Upper lobe of left lung (tissue), 4 donors: ENCODE measurements at regions not wholly inside any gene's neighbourhood (a gene's known extent, or its start where the extent isn't known, plus 50 kb on each side); places are given as distances from the start of the nearest gene placed in this dataset.

Source experiments
- POLR2A ChIP-seq, 4 donors: fragments of 450-650 bp; IDR thresholded peaks; one replicate each; pipeline ENCODE4 v1.5.1; 2016 to 2017; ENCODE audit warnings: antibody characterized with exemption in 4 of 4, mild to moderate bottlenecking in 2 of 4
- TF ChIP-seq, protein P1 (sequence below), 6 experiments: fragments of 450-650 bp in 4 of 6; fragments of 200-600 bp in 2 of 6; sonication (generic) in 2 of 6; IDR thresholded peaks; one replicate each; pipeline ENCODE4 v1.5.1; 2016 to 2019; ENCODE audit warnings: antibody characterized with exemption in 6 of 6

DNA sequence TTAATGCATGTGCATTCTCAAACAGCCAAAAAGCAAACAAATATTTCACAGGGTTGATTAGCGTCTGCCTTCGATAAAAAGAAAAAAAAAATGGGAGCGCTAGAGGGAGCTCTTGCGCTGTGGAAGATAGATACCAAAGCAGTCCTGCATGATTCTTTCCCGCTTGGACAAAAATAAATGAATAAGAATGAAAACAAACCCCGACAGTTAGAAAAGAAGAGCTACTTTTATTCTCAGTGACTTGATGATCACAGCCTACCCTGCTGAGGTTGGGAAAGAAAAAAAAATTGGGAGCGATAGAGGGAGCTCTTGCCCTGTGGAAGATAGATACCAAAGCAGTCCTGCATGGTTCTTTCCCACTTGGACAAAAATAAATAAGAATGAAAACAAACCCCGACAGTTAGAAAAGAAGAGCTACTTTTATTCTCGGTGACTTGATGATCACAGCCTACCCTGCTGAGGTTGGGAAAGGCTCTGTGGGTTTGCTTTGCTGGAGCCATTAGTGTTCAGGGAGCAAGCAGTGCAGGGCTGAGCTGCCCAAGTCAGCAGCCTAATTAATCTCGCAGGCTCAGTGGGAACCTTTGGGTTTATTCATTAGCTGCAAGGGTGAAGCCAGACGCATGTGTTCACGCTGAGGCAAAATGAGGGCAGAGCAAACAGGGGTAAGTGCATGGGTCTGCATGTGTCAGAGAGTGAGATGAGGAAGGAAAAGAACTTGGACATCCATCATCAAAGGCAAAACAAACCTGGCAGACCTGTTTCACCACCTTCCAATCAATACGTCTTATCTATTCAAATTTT lies 249.3 kb upstream of the PRKX start:
- TF ChIP-seq, protein P1, sequence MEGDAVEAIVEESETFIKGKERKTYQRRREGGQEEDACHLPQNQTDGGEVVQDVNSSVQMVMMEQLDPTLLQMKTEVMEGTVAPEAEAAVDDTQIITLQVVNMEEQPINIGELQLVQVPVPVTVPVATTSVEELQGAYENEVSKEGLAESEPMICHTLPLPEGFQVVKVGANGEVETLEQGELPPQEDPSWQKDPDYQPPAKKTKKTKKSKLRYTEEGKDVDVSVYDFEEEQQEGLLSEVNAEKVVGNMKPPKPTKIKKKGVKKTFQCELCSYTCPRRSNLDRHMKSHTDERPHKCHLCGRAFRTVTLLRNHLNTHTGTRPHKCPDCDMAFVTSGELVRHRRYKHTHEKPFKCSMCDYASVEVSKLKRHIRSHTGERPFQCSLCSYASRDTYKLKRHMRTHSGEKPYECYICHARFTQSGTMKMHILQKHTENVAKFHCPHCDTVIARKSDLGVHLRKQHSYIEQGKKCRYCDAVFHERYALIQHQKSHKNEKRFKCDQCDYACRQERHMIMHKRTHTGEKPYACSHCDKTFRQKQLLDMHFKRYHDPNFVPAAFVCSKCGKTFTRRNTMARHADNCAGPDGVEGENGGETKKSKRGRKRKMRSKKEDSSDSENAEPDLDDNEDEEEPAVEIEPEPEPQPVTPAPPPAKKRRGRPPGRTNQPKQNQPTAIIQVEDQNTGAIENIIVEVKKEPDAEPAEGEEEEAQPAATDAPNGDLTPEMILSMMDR (IDR thresholded peaks at IDR 0.05) = peak in 3 of 6 experiments; percentile 6 to 36 (median 24)
- no peak for TF ChIP-seq POLR2A (IDR thresholded peaks at IDR 0.05)
